ENCODE measurements at regions not wholly inside any gene's neighbourhood (a gene's known extent, or its start where the extent isn't known, plus 50 kb on each side); places are given as distances from the start of the nearest gene placed in this dataset.

DNA sequence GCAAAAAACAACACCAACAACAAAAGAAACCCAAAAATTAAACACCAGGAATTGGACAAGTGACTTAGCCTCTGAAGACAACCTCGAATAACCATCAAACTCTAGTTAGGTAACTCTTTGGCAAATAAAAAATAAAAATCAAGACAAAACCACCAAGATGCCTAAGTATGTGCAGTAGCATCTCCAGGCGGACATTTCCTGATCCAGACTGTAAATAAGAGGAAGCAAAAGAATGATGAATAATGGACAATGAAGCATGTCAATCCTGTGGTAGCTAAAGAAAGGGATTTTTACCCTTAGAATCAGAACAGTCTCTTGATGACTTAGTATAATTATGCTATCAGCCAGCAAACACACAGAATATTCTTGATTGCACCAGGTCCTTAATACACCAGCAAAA lies 276.7 kb upstream of the DIAPH2 start:
- no peak for TF ChIP-seq POLR2AphosphoS5 (IDR thresholded peaks at IDR 0.05; ENCODE audit: insufficient read depth in 1 of 2, low read depth in 1 of 2)
- TF ChIP-seq, protein P1, sequence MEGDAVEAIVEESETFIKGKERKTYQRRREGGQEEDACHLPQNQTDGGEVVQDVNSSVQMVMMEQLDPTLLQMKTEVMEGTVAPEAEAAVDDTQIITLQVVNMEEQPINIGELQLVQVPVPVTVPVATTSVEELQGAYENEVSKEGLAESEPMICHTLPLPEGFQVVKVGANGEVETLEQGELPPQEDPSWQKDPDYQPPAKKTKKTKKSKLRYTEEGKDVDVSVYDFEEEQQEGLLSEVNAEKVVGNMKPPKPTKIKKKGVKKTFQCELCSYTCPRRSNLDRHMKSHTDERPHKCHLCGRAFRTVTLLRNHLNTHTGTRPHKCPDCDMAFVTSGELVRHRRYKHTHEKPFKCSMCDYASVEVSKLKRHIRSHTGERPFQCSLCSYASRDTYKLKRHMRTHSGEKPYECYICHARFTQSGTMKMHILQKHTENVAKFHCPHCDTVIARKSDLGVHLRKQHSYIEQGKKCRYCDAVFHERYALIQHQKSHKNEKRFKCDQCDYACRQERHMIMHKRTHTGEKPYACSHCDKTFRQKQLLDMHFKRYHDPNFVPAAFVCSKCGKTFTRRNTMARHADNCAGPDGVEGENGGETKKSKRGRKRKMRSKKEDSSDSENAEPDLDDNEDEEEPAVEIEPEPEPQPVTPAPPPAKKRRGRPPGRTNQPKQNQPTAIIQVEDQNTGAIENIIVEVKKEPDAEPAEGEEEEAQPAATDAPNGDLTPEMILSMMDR (IDR thresholded peaks at IDR 0.05): no peak
